Lower leg skin (tissue), 3 donors: ENCODE measurements at regions not wholly inside any gene's neighbourhood (a gene's known extent, or its start where the extent isn't known, plus 50 kb on each side); places are given as distances from the start of the nearest gene placed in this dataset.

ENCODE experiments used
- POLR2A ChIP-seq, 2 donors: fragments of 450-650 bp; IDR thresholded peaks; one replicate each; pipeline ENCODE4 v1.6.1; 2016 to 2017; ENCODE audit warnings: antibody characterized with exemption in 2 of 2, mild to moderate bottlenecking in 1 of 2, moderate library complexity in 1 of 2
- TF ChIP-seq, protein P1 (sequence below), 3 donors: fragments of 450-650 bp; IDR thresholded peaks; one replicate each; pipeline ENCODE4 v1.5.1; 2016; ENCODE audit warnings: antibody characterized with exemption in 3 of 3, mild to moderate bottlenecking in 3 of 3, moderate library complexity in 2 of 3

- TF ChIP-seq, protein P1, sequence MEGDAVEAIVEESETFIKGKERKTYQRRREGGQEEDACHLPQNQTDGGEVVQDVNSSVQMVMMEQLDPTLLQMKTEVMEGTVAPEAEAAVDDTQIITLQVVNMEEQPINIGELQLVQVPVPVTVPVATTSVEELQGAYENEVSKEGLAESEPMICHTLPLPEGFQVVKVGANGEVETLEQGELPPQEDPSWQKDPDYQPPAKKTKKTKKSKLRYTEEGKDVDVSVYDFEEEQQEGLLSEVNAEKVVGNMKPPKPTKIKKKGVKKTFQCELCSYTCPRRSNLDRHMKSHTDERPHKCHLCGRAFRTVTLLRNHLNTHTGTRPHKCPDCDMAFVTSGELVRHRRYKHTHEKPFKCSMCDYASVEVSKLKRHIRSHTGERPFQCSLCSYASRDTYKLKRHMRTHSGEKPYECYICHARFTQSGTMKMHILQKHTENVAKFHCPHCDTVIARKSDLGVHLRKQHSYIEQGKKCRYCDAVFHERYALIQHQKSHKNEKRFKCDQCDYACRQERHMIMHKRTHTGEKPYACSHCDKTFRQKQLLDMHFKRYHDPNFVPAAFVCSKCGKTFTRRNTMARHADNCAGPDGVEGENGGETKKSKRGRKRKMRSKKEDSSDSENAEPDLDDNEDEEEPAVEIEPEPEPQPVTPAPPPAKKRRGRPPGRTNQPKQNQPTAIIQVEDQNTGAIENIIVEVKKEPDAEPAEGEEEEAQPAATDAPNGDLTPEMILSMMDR (IDR thresholded peaks at IDR 0.05) = no peak
- TF ChIP-seq POLR2A (IDR thresholded peaks at IDR 0.05) = no peak
These were observed 133.8 kb upstream of the TACR3 start for GRCh38 chr4:103853627-103854026.
